Skeletal muscle tissue (tissue), 3 donors: ENCODE measurements at regions not wholly inside any gene's neighbourhood (a gene's known extent, or its start where the extent isn't known, plus 50 kb on each side); places are given as distances from the start of the nearest gene placed in this dataset.

Experiments used
- H3K27ac ChIP-seq: one replicate; pipeline ENCODE4 v1.7.0; 2013; ENCODE audit warnings: mild to moderate bottlenecking, low read depth, low read length, inconsistent platforms
- H3K27me3 ChIP-seq, 3 donors: one replicate each; pipeline ENCODE4 v1.7.0; 2013; ENCODE audit warnings: low read length in 3 of 3; ENCODE audit not compliant: control insufficient read depth in 3 of 3, insufficient read depth in 3 of 3
- H3K36me3 ChIP-seq, 3 donors: one replicate each; pipeline ENCODE4 v1.7.0; 2013; ENCODE audit warnings: low read length in 3 of 3; ENCODE audit not compliant: control insufficient read depth in 3 of 3, insufficient read depth in 3 of 3
- H3K4me1 ChIP-seq, 3 donors: one replicate each; pipeline ENCODE4 v1.7.0; 2013; ENCODE audit warnings: low read length in 3 of 3, mild to moderate bottlenecking in 3 of 3; ENCODE audit not compliant: control insufficient read depth in 3 of 3, insufficient read depth in 3 of 3
- H3K4me3 ChIP-seq, 3 donors: one replicate each; pipeline ENCODE4 v1.7.0; 2013; ENCODE audit warnings: low read length in 3 of 3
- H3K9ac ChIP-seq, 3 donors: one replicate each; pipeline ENCODE4 v1.7.0; 2013; ENCODE audit warnings: low read length in 3 of 3, mild to moderate bottlenecking in 3 of 3, moderate library complexity in 2 of 3, low read depth in 1 of 3
- H3K9me3 ChIP-seq, 3 donors: one replicate each; pipeline ENCODE4 v1.7.0; 2013; ENCODE audit warnings: low read length in 3 of 3; ENCODE audit not compliant: control insufficient read depth in 3 of 3
- donor health status: Osteomylitis.

GRCh38 chr5:63894690-63895089 lies 67.6 kb downstream of the HTR1A start:
- H3K27ac ChIP-seq, result no peak overlapping the region
- no peaks in the 10 kb centered on the region for H3K9me3 ChIP-seq
- no peaks in the 10 kb centered on the region for H3K4me1 ChIP-seq
- H3K27me3 ChIP-seq, result no peaks in the 10 kb centered on the region
- H3K9ac ChIP-seq, result no peak overlapping the region
- no peak overlapping the region for H3K4me3 ChIP-seq
- H3K36me3 ChIP-seq, result no peaks in the 10 kb centered on the region

- H3K9me3 ChIP-seq, result no peaks in the 10 kb centered on the region
- no peaks in the 10 kb centered on the region for H3K27me3 ChIP-seq
- H3K9ac ChIP-seq, result no peak overlapping the region
- no peaks in the 10 kb centered on the region for H3K4me1 ChIP-seq
- no peaks in the 10 kb centered on the region for H3K36me3 ChIP-seq
- no peak overlapping the region for H3K27ac ChIP-seq
- H3K4me3 ChIP-seq, result no peak overlapping the region
Measured at GRCh38 chr5:63878788-63879187, 83.5 kb downstream of the HTR1A start.

GRCh38 chr5:63877961-63878360 lies 84.3 kb downstream of the HTR1A start:
- no peaks in the 10 kb centered on the region for H3K4me1 ChIP-seq
- H3K27ac ChIP-seq, result no peak overlapping the region
- no peak overlapping the region for H3K4me3 ChIP-seq
- H3K36me3 ChIP-seq, result no peaks in the 10 kb centered on the region
- H3K9me3 ChIP-seq, result no peaks in the 10 kb centered on the region
- no peak overlapping the region for H3K9ac ChIP-seq
- no peaks in the 10 kb centered on the region for H3K27me3 ChIP-seq

- no peaks in the 10 kb centered on the region for H3K36me3 ChIP-seq
- H3K9ac ChIP-seq, result no peak overlapping the region
- H3K4me1 ChIP-seq, result no peaks in the 10 kb centered on the region
- H3K27me3 ChIP-seq, result no peaks in the 10 kb centered on the region
- no peak overlapping the region for H3K4me3 ChIP-seq
- H3K27ac ChIP-seq, result no peak overlapping the region
- peaks cover 0 to 3% (median 0%) of the 10 kb centered on the region in 3 donors for H3K9me3 ChIP-seq
Measured at GRCh38 chr5:63860379-63860778, 101.9 kb downstream of the HTR1A start.

- H3K27me3 ChIP-seq, result no peaks in the 10 kb centered on the region
- no peaks in the 10 kb centered on the region for H3K4me1 ChIP-seq
- H3K9me3 ChIP-seq, result no peaks in the 10 kb centered on the region
- H3K4me3 ChIP-seq, result no peak overlapping the region
- H3K36me3 ChIP-seq, result no peaks in the 10 kb centered on the region
- H3K9ac ChIP-seq, result no peak overlapping the region
- H3K27ac ChIP-seq, result no peak overlapping the region
Measured at GRCh38 chr5:63854076-63854475, 108.2 kb downstream of the HTR1A start.

- Histone ChIP-seq H3K9ac (no peak overlapping the region), H3K36me3 (no peaks in the 10 kb centered on the region), H3K27ac (no peak overlapping the region), H3K4me1 (no peaks in the 10 kb centered on the region), H3K27me3 (no peaks in the 10 kb centered on the region), H3K9me3 (no peaks in the 10 kb centered on the region), H3K4me3 (no peak overlapping the region)
Measured at GRCh38 chr5:63843190-63843589, 119.1 kb downstream of the HTR1A start.

GRCh38 chr5:63837437-63837836 lies 124.8 kb downstream of the HTR1A start:
- Histone ChIP-seq H3K9ac (no peak overlapping the region), H3K9me3 (no peaks in the 10 kb centered on the region), H3K27ac (no peak overlapping the region), H3K36me3 (no peaks in the 10 kb centered on the region), H3K27me3 (no peaks in the 10 kb centered on the region), H3K4me1 (no peaks in the 10 kb centered on the region), H3K4me3 (no peak overlapping the region)

GRCh38 chr5:63831381-63831780 lies 130.9 kb downstream of the HTR1A start:
- H3K27me3 ChIP-seq, result no peaks in the 10 kb centered on the region
- no peaks in the 10 kb centered on the region for H3K36me3 ChIP-seq
- no peaks in the 10 kb centered on the region for H3K9me3 ChIP-seq
- H3K27ac ChIP-seq, result no peak overlapping the region
- no peaks in the 10 kb centered on the region for H3K4me1 ChIP-seq
- H3K9ac ChIP-seq, result no peak overlapping the region
- H3K4me3 ChIP-seq, result no peak overlapping the region

GRCh38 chr5:63825984-63826383 lies 136.3 kb downstream of the HTR1A start:
- H3K9ac ChIP-seq, result no peak overlapping the region
- no peaks in the 10 kb centered on the region for H3K4me1 ChIP-seq
- H3K4me3 ChIP-seq, result no peak overlapping the region
- H3K27me3 ChIP-seq, result no peaks in the 10 kb centered on the region
- H3K9me3 ChIP-seq, result no peaks in the 10 kb centered on the region
- no peaks in the 10 kb centered on the region for H3K36me3 ChIP-seq
- no peak overlapping the region for H3K27ac ChIP-seq

GRCh38 chr5:63823583-63823982 lies 138.7 kb downstream of the HTR1A start:
- Histone ChIP-seq H3K27me3 (no peaks in the 10 kb centered on the region), H3K27ac (no peak overlapping the region), H3K9ac (no peak overlapping the region), H3K36me3 (no peaks in the 10 kb centered on the region), H3K4me3 (no peak overlapping the region), H3K4me1 (no peaks in the 10 kb centered on the region), H3K9me3 (no peaks in the 10 kb centered on the region)

- no peaks in the 10 kb centered on the region for H3K36me3 ChIP-seq
- H3K27ac ChIP-seq, result no peak overlapping the region
- no peaks in the 10 kb centered on the region for H3K27me3 ChIP-seq
- no peaks in the 10 kb centered on the region for H3K4me1 ChIP-seq
- H3K9ac ChIP-seq, result no peak overlapping the region
- no peak overlapping the region for H3K4me3 ChIP-seq
- no peaks in the 10 kb centered on the region for H3K9me3 ChIP-seq
Measured at GRCh38 chr5:63822614-63823013, 139.6 kb downstream of the HTR1A start.
